Endothelial cell of umbilical vein (primary cell): ENCODE measurements at regions not wholly inside any gene's neighbourhood (a gene's known extent, or its start where the extent isn't known, plus 50 kb on each side); places are given as distances from the start of the nearest gene placed in this dataset.

Experiments
- BruUV-seq: library from RNA; stranded (reverse); fragments of 400-500 nt; replicated peaks from 2 replicates; lab custom pipeline; 2021; lab: Mats Ljungman, UMichigan
- CTCF ChIA-PET: fragments of 300-600, 350-600 bp; sonication (Branson Sonifier 250); formaldehyde crosslinking; loops from one replicate; lab custom pipeline; 2021; ENCODE audit warnings: antibody characterized with exemption, inconsistent platforms; lab: Charles Lee
- POLR2A ChIA-PET: fragments of 300-600, 350-600 bp; sonication (Branson Sonifier 250); formaldehyde crosslinking; loops from one replicate; lab custom pipeline; 2021; ENCODE audit warnings: antibody characterized with exemption, inconsistent platforms; lab: Charles Lee
- DNase-seq: peaks from one replicate; pipeline ENCODE4 v3.0.0-alpha.2; 2011; ENCODE audit warnings: low read depth, low spot score
- FAIRE-seq: peaks from 2 replicates; lab custom pipeline; 2011; peaks lifted over from hg19 to GRCh38; lab: Jason Lieb, UNC
- H2AFZ ChIP-seq: 2 replicates; pipeline ENCODE4 v1.6.0; 2012; ENCODE audit warnings: low read depth, low read length, control low read depth, inconsistent platforms
- H3K27ac ChIP-seq: 2 replicates; pipeline ENCODE4 v1.5.1; 2011; ENCODE audit warnings: low read depth, mild to moderate bottlenecking, control low read depth, low read length, moderate library complexity; ENCODE audit not compliant: insufficient read depth
- H3K27me3 ChIP-seq, 2 experiments: 2 replicates each; pipeline versions ENCODE4 v1.6.0 to v1.6.1; 2011; ENCODE audit warnings: low read length in 2 of 2, mixed read lengths in 1 of 2; ENCODE audit not compliant: control insufficient read depth in 2 of 2, insufficient read depth in 2 of 2
- H3K36me3 ChIP-seq, 2 experiments: 2 replicates in 1 of 2; 3 replicates in 1 of 2; pipeline ENCODE4 v1.5.1; 2011; ENCODE audit warnings: low read length in 2 of 2, mild to moderate bottlenecking in 1 of 2, moderate library complexity in 1 of 2; ENCODE audit not compliant: control insufficient read depth in 2 of 2, insufficient read depth in 2 of 2; ENCODE audit errors: extremely low read depth in 1 of 2
- H3K4me1 ChIP-seq: 3 replicates; pipeline ENCODE4 v1.5.1; 2011; ENCODE audit warnings: mild to moderate bottlenecking, low read length; ENCODE audit not compliant: control insufficient read depth, insufficient read depth; ENCODE audit errors: extremely low read depth
- H3K4me2 ChIP-seq: 2 replicates; pipeline ENCODE4 v1.6.1; 2011; ENCODE audit warnings: low read length, control low read depth, mixed read lengths; ENCODE audit not compliant: insufficient read depth
- H3K4me3 ChIP-seq, 3 experiments: fragments of 200-600 bp in 1 of 3; sonication (generic), shearing (Covaris generic) in 1 of 3; replicated peaks in 1 of 3; 2 replicates each; pipeline ENCODE4 v1.5.1; 2011 to 2016; ENCODE audit warnings: control low read depth in 3 of 3, low read length in 3 of 3, mild to moderate bottlenecking in 2 of 3, inconsistent platforms in 1 of 3, low read depth in 1 of 3, moderate library complexity in 1 of 3; ENCODE audit not compliant: insufficient read depth in 1 of 3
- H3K79me2 ChIP-seq: 2 replicates; pipeline ENCODE4 v1.6.0; 2012; ENCODE audit warnings: low read length, inconsistent platforms; ENCODE audit not compliant: control insufficient read depth, insufficient read depth
- H3K9ac ChIP-seq: replicated peaks from 2 replicates; pipeline ENCODE3; 2011; ENCODE audit warnings: low read length, control low read depth; ENCODE audit not compliant: insufficient read depth; ENCODE audit errors: extremely low read depth
- H3K9me1 ChIP-seq: replicated peaks from 3 replicates; pipeline ENCODE4 v1.6.0; 2011; ENCODE audit warnings: mild to moderate bottlenecking, low read length; ENCODE audit not compliant: control insufficient read depth, insufficient read depth; ENCODE audit errors: extremely low read depth
- H3K9me3 ChIP-seq: replicated peaks from 2 replicates; pipeline ENCODE4 v1.5.1; 2012; ENCODE audit warnings: low read length, inconsistent platforms; ENCODE audit not compliant: control insufficient read depth, insufficient read depth
- H4K20me1 ChIP-seq: replicated peaks from 2 replicates; pipeline ENCODE3; 2011; ENCODE audit warnings: mild to moderate bottlenecking, low read length; ENCODE audit not compliant: control insufficient read depth, insufficient read depth; ENCODE audit errors: extremely low read depth
- CTCF ChIP-seq, 2 donors: IDR thresholded peaks; 1 replicate in 1 of 2; 2 replicates in 1 of 2; pipeline ENCODE4 v1.5.1; 2011; ENCODE audit warnings: low read length in 2 of 2, mild to moderate bottlenecking in 2 of 2, moderate library complexity in 2 of 2, control low read depth in 1 of 2, inconsistent platforms in 1 of 2, low read depth in 1 of 2; ENCODE audit not compliant: insufficient read depth in 1 of 2; ENCODE audit errors: extremely low read depth in 1 of 2
- EZH2 ChIP-seq: IDR thresholded peaks from 2 replicates; pipeline ENCODE4 v1.6.1; 2012; ENCODE audit warnings: borderline replicate concordance, low read depth, mild to moderate bottlenecking, moderate library complexity, low read length, inconsistent platforms; ENCODE audit not compliant: severe bottlenecking
- FOS ChIP-seq: IDR thresholded peaks from 2 replicates; pipeline ENCODE4 v1.6.1; 2011; ENCODE audit warnings: mild to moderate bottlenecking, low read length, moderate library complexity, borderline replicate concordance; ENCODE audit not compliant: insufficient read depth
- GATA2 ChIP-seq: IDR thresholded peaks from 2 replicates; pipeline ENCODE4 v1.7.0; 2011; ENCODE audit warnings: low read depth, mild to moderate bottlenecking, moderate library complexity, mixed read lengths, low read length; ENCODE audit not compliant: insufficient read length, insufficient read depth
- JUN ChIP-seq: IDR thresholded peaks from 2 replicates; pipeline ENCODE4 v1.6.1; 2011; ENCODE audit warnings: borderline replicate concordance, low read depth; ENCODE audit not compliant: insufficient read length, insufficient read depth
- MYC ChIP-seq: IDR thresholded peaks from one replicate; pipeline ENCODE4 v1.6.1; 2011; ENCODE audit warnings: mild to moderate bottlenecking, low read depth, low read length
- POLR2A ChIP-seq: IDR thresholded peaks from 2 replicates; pipeline ENCODE4 v1.6.1; 2012; ENCODE audit warnings: low read depth, mild to moderate bottlenecking, control low read depth, low read length
- POLR2AphosphoS5 ChIP-seq: IDR thresholded peaks from 2 replicates; pipeline ENCODE4 v1.6.1; 2012; ENCODE audit warnings: low read depth, mild to moderate bottlenecking, control low read depth, low read length, moderate library complexity; ENCODE audit not compliant: insufficient read depth
- dilution Hi-C: fragments of 300-500 bp; cut with MboI; formaldehyde crosslinking; loops from one replicate; pipeline ENCODE4 v1.15.0; 2019; ENCODE audit warnings: low sequenced_read_pairs; ENCODE audit not compliant: extremely low pct_ligation_motif_present
- intact Hi-C: fragments of 100-400 bp; cut with micrococcal nuclease; formaldehyde crosslinking; loops from one replicate; pipeline ENCODE4 v1.10.0; 2022
- TF ChIP-seq, protein P1 (sequence below): IDR thresholded peaks from 2 replicates; pipeline ENCODE4 v1.6.1; 2011; ENCODE audit not compliant: insufficient read depth, insufficient read length

DNA sequence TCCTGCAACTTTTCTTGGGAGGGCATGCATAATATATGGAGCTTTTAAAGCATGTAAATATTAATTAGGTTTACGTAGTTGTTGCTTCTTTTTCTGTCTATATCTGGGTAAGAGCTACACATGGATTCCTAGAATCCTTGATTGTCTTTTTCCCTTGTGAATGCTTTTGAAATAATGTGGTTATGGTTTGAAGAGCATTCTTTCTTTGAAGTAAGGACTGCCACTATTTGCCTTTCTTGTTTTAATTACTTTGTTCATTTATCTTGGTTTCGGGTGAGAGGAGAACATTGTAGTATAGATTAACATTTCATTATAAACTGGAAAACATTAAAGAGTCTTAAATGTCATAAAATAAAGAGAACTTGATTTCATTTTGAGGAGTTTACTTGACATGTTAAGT is 674.0 kb downstream of the ZBBX start:
- Histone ChIP-seq H3K9ac (no peak overlapping the region), H2AFZ (no peak overlapping the region), H3K4me3 (no peak overlapping the region), H3K27me3 (no peaks in the 10 kb centered on the region), H3K9me1 (no peaks in the 10 kb centered on the region), H3K79me2 (no peaks in the 10 kb centered on the region), H3K4me1 (no peaks in the 10 kb centered on the region), H3K4me2 (no peak overlapping the region), H3K36me3 (no peaks in the 10 kb centered on the region), H4K20me1 (no peaks in the 10 kb centered on the region), H3K27ac (no peak overlapping the region), H3K9me3 (no peaks in the 10 kb centered on the region)
- DNase-seq (no peak), FAIRE-seq (no peak)
- BruUV-seq = no TSS peak
- ChIA-PET CTCF (no interaction called here), POLR2A (no interaction called here)
- TF ChIP-seq EZH2 = no peak
- no peak for TF ChIP-seq CTCF (IDR thresholded peaks at IDR 0.05; ENCODE audit: extremely low read depth in 1 of 2, insufficient read depth in 1 of 2, low read depth in 1 of 2, low read length in 2 of 2)
- TF ChIP-seq POLR2AphosphoS5 = no peak
- TF ChIP-seq GATA2 = no peak
- intact Hi-C loops (no loop called here), dilution Hi-C loops (no loop called here)

- BruUV-seq = no TSS peak
- Histone ChIP-seq H3K27ac (no peak overlapping the region), H4K20me1 (no peaks in the 10 kb centered on the region), H3K9ac (no peak overlapping the region), H3K4me2 (no peak overlapping the region), H3K36me3 (no peaks in the 10 kb centered on the region), H3K79me2 (no peaks in the 10 kb centered on the region), H3K4me3 (no peak overlapping the region), H3K27me3 (no peaks in the 10 kb centered on the region), H3K4me1 (no peaks in the 10 kb centered on the region), H3K9me3 (no peaks in the 10 kb centered on the region), H3K9me1 (no peaks in the 10 kb centered on the region), H2AFZ (no peak overlapping the region)
- no peak for TF ChIP-seq POLR2A
- TF ChIP-seq CTCF (IDR thresholded peaks at IDR 0.05; ENCODE audit: extremely low read depth in 1 of 2, insufficient read depth in 1 of 2, low read depth in 1 of 2, low read length in 2 of 2) = no peak
- no peak for TF ChIP-seq POLR2AphosphoS5
- no peak for TF ChIP-seq FOS
- TF ChIP-seq GATA2 = no peak
- no peak for TF ChIP-seq EZH2
- TF ChIP-seq MYC = no peak
- TF ChIP-seq, protein P1, sequence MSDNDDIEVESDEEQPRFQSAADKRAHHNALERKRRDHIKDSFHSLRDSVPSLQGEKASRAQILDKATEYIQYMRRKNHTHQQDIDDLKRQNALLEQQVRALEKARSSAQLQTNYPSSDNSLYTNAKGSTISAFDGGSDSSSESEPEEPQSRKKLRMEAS = no peak
- no peak for TF ChIP-seq JUN
- CTCF ChIA-PET = no interaction called here
- DNase-seq (no peak), FAIRE-seq (no peak)
- POLR2A ChIA-PET = no interaction called here
- intact Hi-C loops (no loop called here), dilution Hi-C loops (no loop called here)
Measured at GRCh38 chr3:166697495-166697894, 682.6 kb downstream of the ZBBX start.
